Cerebellar cortex (tissue), 1 donor: ENCODE measurements at regions not wholly inside any gene's neighbourhood (a gene's known extent, or its start where the extent isn't known, plus 50 kb on each side); places are given as distances from the start of the nearest gene placed in this dataset.

Experiments used
- DNase-seq: peaks from one replicate; pipeline ENCODE4 v3.0.0-alpha.2; 2015; ENCODE audit warnings: low spot score

GRCh38 chr3:76694063-76694462 is 345.8 kb upstream of the ROBO2 start:
- no peak for DNase-seq

GRCh38 chr3:76698136-76698706 is 341.7 kb upstream of the ROBO2 start:
- DNase-seq: no peak

- no peak for DNase-seq
Measured at GRCh38 chr3:76699846-76700245, 340.1 kb upstream of the ROBO2 start.

- DNase-seq: no peak
Measured at GRCh38 chr3:76700323-76700722, 339.6 kb upstream of the ROBO2 start.

GRCh38 chr3:76702676-76703075 is 337.2 kb upstream of the ROBO2 start:
- DNase-seq: no peak

GRCh38 chr3:76715426-76715825 is 324.5 kb upstream of the ROBO2 start:
- DNase-seq: no peak

GRCh38 chr3:76723366-76723765 is 316.5 kb upstream of the ROBO2 start:
- no peak for DNase-seq

GRCh38 chr3:76724075-76724474 is 315.8 kb upstream of the ROBO2 start:
- no peak for DNase-seq

- no peak for DNase-seq
Measured at GRCh38 chr3:76724706-76725105, 315.2 kb upstream of the ROBO2 start.

- DNase-seq: no peak
Measured at GRCh38 chr3:76726034-76726433, 313.9 kb upstream of the ROBO2 start.

GRCh38 chr3:76728426-76728825 is 311.5 kb upstream of the ROBO2 start:
- no peak for DNase-seq

- DNase-seq: no peak
Measured at GRCh38 chr3:76731471-76731870, 308.4 kb upstream of the ROBO2 start.

- DNase-seq: no peak
Measured at GRCh38 chr3:76733073-76733759, 306.7 kb upstream of the ROBO2 start.

GRCh38 chr3:76735152-76735551 is 304.7 kb upstream of the ROBO2 start:
- DNase-seq: no peak

- DNase-seq: no peak
Measured at GRCh38 chr3:76753599-76753998, 286.3 kb upstream of the ROBO2 start.

- no peak for DNase-seq
Measured at GRCh38 chr3:76754247-76754646, 285.7 kb upstream of the ROBO2 start.

GRCh38 chr3:76756577-76756976 is 283.3 kb upstream of the ROBO2 start:
- no peak for DNase-seq

GRCh38 chr3:76760336-76760735 is 279.6 kb upstream of the ROBO2 start:
- no peak for DNase-seq

- DNase-seq: no peak
Measured at GRCh38 chr3:76765511-76765910, 274.4 kb upstream of the ROBO2 start.

GRCh38 chr3:76768912-76769311 is 271.0 kb upstream of the ROBO2 start:
- no peak for DNase-seq

GRCh38 chr3:76776927-76777326 is 263.0 kb upstream of the ROBO2 start:
- no peak for DNase-seq

GRCh38 chr3:76788206-76788605 is 251.7 kb upstream of the ROBO2 start:
- DNase-seq: no peak

- no peak for DNase-seq
Measured at GRCh38 chr3:76789237-76789636, 250.7 kb upstream of the ROBO2 start.

- DNase-seq: no peak
Measured at GRCh38 chr3:76811418-76811817, 228.5 kb upstream of the ROBO2 start.
